Sigmoid colon (tissue), 4 donors: ENCODE measurements at regions not wholly inside any gene's neighbourhood (a gene's known extent, or its start where the extent isn't known, plus 50 kb on each side); places are given as distances from the start of the nearest gene placed in this dataset.

Experiments
- POLR2A ChIP-seq, 2 donors: fragments of 450-650 bp; IDR thresholded peaks; one replicate each; pipeline ENCODE4 v1.6.1; 2016; ENCODE audit warnings: antibody characterized with exemption in 2 of 2, mild to moderate bottlenecking in 2 of 2, moderate library complexity in 2 of 2
- POLR2AphosphoS5 ChIP-seq, 4 donors: sonication (generic); formaldehyde crosslinking; IDR thresholded peaks; one replicate each; pipeline ENCODE4 v1.6.1; 2017; ENCODE audit warnings: antibody characterized with exemption in 4 of 4
- TF ChIP-seq, protein P1 (sequence below), 4 experiments: fragments of 450-650 bp in 3 of 4; fragments of 200-600 bp in 1 of 4; IDR thresholded peaks; one replicate each; pipeline ENCODE4 v1.5.1; 2016 to 2019; ENCODE audit warnings: antibody characterized with exemption in 4 of 4, mild to moderate bottlenecking in 3 of 4, moderate library complexity in 2 of 4

DNA sequence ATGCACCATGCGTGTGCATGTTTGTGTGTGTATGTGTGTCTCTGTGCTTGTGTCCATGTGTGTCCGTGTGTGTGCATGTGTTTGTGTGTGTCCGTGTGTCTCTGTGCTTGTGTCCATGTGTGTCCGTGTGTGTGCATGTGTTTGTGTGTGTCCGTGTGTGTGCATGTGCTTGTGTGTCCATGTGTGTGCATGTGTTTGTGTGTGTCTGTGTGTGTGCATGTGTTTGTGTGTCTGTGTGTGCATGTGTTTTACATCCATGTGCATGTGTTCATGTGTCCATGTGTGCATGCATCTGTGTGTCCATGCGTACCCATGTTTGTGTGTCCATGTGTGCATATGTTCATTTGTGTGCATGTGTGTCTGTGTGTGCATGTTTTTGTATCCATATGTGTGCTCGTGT lies 100.5 kb downstream of the LBH start:
- TF ChIP-seq, protein P1, sequence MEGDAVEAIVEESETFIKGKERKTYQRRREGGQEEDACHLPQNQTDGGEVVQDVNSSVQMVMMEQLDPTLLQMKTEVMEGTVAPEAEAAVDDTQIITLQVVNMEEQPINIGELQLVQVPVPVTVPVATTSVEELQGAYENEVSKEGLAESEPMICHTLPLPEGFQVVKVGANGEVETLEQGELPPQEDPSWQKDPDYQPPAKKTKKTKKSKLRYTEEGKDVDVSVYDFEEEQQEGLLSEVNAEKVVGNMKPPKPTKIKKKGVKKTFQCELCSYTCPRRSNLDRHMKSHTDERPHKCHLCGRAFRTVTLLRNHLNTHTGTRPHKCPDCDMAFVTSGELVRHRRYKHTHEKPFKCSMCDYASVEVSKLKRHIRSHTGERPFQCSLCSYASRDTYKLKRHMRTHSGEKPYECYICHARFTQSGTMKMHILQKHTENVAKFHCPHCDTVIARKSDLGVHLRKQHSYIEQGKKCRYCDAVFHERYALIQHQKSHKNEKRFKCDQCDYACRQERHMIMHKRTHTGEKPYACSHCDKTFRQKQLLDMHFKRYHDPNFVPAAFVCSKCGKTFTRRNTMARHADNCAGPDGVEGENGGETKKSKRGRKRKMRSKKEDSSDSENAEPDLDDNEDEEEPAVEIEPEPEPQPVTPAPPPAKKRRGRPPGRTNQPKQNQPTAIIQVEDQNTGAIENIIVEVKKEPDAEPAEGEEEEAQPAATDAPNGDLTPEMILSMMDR (IDR thresholded peaks at IDR 0.05): no peak
- TF ChIP-seq POLR2A (IDR thresholded peaks at IDR 0.05) (no peak), POLR2AphosphoS5 (IDR thresholded peaks at IDR 0.05) (no peak)
